Ishikawa (cell line): ENCODE measurements at regions not wholly inside any gene's neighbourhood (a gene's known extent, or its start where the extent isn't known, plus 50 kb on each side); places are given as distances from the start of the nearest gene placed in this dataset.

Experiments
- CEBPB ChIP-seq: IDR thresholded peaks from 2 replicates; pipeline ENCODE4 v1.6.1; 2012
- CREB1 ChIP-seq: IDR thresholded peaks from 2 replicates; pipeline ENCODE4 v1.6.1; 2012; ENCODE audit warnings: low read depth
- EGR1 ChIP-seq: IDR thresholded peaks from 2 replicates; pipeline ENCODE4 v1.6.1; 2012
- EP300 ChIP-seq: IDR thresholded peaks from 2 replicates; pipeline ENCODE4 v1.6.1; 2012; ENCODE audit warnings: borderline replicate concordance
- FOXM1 ChIP-seq: IDR thresholded peaks from 2 replicates; pipeline ENCODE4 v1.6.1; 2012; ENCODE audit warnings: low read depth, borderline replicate concordance
- NFIC ChIP-seq: IDR thresholded peaks from 2 replicates; pipeline ENCODE4 v1.6.1; 2012
- RAD21 ChIP-seq: IDR thresholded peaks from 2 replicates; pipeline ENCODE4 v1.6.1; 2012; ENCODE audit warnings: low read depth
- TAF1 ChIP-seq: IDR thresholded peaks from 2 replicates; pipeline ENCODE4 v1.6.1; 2012; ENCODE audit warnings: low read depth, mild to moderate bottlenecking
- TCF12 ChIP-seq: IDR thresholded peaks from 2 replicates; pipeline ENCODE4 v1.6.1; 2012; ENCODE audit warnings: low read depth
- TEAD4 ChIP-seq: IDR thresholded peaks from 2 replicates; pipeline ENCODE4 v1.6.1; 2012
- YY1 ChIP-seq: IDR thresholded peaks from 2 replicates; pipeline ENCODE4 v1.6.1; 2012; ENCODE audit warnings: low read depth
- ZBTB7A ChIP-seq: IDR thresholded peaks from 2 replicates; pipeline ENCODE4 v1.6.1; 2012; ENCODE audit warnings: low read depth
- TF ChIP-seq, protein P1 (sequence below): IDR thresholded peaks from 2 replicates; pipeline ENCODE4 v1.6.1; 2012
- TF ChIP-seq, protein P2 (sequence below): IDR thresholded peaks from 2 replicates; pipeline ENCODE4 v1.6.1; 2012
- TF ChIP-seq, protein P3 (sequence below): IDR thresholded peaks from 2 replicates; pipeline ENCODE4 v1.6.1; 2012; ENCODE audit warnings: low read depth, mild to moderate bottlenecking

DNA sequence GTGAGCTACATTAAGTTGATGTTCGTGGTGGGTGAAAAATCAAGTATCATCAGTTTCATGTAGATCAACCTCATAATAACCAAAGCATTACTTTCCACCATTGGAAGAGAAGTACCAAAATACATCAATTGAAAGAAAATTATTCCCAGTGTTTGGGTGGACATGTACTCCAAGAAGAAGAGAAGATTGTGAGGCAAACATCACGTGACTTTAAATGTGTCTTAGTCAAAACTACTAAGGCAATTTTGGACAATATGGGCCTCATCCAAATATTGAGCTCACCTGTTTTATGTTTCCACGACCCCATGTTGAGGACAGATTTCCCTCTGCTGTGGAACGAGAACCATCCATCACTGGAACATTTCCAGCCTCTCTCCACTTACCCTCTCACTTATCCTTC, 303.0 kb upstream of the LMCD1 start:
- TF ChIP-seq EGR1 (no peak), NFIC (no peak), YY1 (no peak), TEAD4 (no peak), CEBPB (no peak), EP300 (no peak), FOXM1 (no peak), TAF1 (no peak), RAD21 (no peak)
- TF ChIP-seq, protein P1, sequence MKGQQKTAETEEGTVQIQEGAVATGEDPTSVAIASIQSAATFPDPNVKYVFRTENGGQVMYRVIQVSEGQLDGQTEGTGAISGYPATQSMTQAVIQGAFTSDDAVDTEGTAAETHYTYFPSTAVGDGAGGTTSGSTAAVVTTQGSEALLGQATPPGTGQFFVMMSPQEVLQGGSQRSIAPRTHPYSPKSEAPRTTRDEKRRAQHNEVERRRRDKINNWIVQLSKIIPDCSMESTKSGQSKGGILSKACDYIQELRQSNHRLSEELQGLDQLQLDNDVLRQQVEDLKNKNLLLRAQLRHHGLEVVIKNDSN, result no peak

DNA sequence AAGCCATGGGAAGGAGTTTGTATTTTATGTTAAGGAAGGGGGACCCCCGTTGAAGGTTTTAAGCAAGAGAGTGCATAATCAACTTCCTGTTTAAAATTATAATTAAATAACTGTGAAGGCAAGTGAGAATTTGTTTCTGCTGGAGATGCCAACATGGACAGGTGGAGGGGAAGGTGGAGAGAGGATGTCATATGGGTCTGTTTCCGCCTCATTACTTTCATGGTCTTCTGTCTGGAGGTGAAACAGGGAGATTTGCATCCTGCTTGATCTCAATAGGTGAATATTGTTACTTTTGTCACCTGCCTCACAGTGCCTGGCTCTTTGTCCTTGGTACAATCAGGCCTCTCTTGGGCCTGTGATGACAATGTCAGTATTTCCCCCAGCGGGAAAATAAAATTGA, 300.6 kb upstream of the LMCD1 start:
- no peak for TF ChIP-seq ZBTB7A
- TF ChIP-seq, protein P2, sequence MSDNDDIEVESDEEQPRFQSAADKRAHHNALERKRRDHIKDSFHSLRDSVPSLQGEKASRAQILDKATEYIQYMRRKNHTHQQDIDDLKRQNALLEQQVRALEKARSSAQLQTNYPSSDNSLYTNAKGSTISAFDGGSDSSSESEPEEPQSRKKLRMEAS, result no peak
- no peak for TF ChIP-seq RAD21
- TF ChIP-seq CREB1, result no peak
- TF ChIP-seq FOXM1, result no peak
- no peak for TF ChIP-seq NFIC
- no peak for TF ChIP-seq TEAD4
- TF ChIP-seq TCF12, result no peak
- TF ChIP-seq EP300, result no peak
- TF ChIP-seq EGR1, result no peak
- TF ChIP-seq, protein P3, sequence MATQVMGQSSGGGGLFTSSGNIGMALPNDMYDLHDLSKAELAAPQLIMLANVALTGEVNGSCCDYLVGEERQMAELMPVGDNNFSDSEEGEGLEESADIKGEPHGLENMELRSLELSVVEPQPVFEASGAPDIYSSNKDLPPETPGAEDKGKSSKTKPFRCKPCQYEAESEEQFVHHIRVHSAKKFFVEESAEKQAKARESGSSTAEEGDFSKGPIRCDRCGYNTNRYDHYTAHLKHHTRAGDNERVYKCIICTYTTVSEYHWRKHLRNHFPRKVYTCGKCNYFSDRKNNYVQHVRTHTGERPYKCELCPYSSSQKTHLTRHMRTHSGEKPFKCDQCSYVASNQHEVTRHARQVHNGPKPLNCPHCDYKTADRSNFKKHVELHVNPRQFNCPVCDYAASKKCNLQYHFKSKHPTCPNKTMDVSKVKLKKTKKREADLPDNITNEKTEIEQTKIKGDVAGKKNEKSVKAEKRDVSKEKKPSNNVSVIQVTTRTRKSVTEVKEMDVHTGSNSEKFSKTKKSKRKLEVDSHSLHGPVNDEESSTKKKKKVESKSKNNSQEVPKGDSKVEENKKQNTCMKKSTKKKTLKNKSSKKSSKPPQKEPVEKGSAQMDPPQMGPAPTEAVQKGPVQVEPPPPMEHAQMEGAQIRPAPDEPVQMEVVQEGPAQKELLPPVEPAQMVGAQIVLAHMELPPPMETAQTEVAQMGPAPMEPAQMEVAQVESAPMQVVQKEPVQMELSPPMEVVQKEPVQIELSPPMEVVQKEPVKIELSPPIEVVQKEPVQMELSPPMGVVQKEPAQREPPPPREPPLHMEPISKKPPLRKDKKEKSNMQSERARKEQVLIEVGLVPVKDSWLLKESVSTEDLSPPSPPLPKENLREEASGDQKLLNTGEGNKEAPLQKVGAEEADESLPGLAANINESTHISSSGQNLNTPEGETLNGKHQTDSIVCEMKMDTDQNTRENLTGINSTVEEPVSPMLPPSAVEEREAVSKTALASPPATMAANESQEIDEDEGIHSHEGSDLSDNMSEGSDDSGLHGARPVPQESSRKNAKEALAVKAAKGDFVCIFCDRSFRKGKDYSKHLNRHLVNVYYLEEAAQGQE, result no peak
- TF ChIP-seq, protein P1, result no peak
- TF ChIP-seq CEBPB, result no peak
- TF ChIP-seq YY1, result no peak
- TF ChIP-seq TAF1, result no peak

DNA sequence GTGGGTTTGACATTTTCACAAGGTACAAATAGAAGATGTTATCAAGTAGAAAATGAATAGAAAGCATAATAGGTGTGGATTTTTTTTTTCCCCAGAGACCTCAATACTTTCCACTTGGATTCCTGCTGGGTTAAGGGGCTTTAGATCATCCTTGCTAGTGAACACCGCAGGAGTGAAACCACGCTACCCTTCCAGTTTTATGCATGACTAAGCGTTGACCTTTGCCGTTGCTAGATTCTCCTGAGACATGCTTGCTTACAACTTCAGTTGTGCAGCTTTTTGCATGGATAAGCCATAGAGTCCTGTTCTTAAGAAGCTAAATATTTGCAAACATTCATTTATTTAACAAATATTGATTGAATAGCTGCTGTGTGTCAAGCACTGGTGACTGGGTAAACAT, 299.7 kb upstream of the LMCD1 start:
- no peak for TF ChIP-seq EGR1
- no peak for TF ChIP-seq RAD21
- TF ChIP-seq, protein P3, result no peak
- TF ChIP-seq CREB1, result no peak
- TF ChIP-seq, protein P2, result no peak
- TF ChIP-seq ZBTB7A, result no peak
- TF ChIP-seq TEAD4, result no peak
- no peak for TF ChIP-seq FOXM1
- no peak for TF ChIP-seq YY1
- no peak for TF ChIP-seq EP300
- no peak for TF ChIP-seq TAF1
- no peak for TF ChIP-seq CEBPB
- TF ChIP-seq NFIC, result no peak
- TF ChIP-seq TCF12, result no peak
- TF ChIP-seq, protein P1, result no peak

DNA sequence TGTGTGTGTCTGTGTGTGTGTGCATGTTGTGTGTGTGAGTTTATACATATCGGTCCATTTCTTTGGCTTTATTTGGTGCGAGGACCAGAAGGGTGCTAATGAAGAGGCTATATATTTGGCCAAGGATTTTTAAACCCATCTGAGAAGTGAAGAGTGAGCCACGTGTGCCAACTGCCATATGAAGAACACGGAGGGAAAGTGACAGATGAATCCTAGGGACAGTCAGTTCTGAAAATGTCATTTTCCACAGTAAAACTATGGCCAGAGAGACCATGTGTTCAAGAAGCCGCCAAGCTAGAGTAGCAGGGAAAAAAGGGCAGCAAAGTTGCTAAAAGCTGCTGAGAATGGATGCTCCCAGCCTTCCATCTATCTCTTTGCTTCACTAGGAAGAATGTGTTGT, 297.3 kb upstream of the LMCD1 start:
- TF ChIP-seq NFIC (no peak), EP300 (no peak), ZBTB7A (no peak)

DNA sequence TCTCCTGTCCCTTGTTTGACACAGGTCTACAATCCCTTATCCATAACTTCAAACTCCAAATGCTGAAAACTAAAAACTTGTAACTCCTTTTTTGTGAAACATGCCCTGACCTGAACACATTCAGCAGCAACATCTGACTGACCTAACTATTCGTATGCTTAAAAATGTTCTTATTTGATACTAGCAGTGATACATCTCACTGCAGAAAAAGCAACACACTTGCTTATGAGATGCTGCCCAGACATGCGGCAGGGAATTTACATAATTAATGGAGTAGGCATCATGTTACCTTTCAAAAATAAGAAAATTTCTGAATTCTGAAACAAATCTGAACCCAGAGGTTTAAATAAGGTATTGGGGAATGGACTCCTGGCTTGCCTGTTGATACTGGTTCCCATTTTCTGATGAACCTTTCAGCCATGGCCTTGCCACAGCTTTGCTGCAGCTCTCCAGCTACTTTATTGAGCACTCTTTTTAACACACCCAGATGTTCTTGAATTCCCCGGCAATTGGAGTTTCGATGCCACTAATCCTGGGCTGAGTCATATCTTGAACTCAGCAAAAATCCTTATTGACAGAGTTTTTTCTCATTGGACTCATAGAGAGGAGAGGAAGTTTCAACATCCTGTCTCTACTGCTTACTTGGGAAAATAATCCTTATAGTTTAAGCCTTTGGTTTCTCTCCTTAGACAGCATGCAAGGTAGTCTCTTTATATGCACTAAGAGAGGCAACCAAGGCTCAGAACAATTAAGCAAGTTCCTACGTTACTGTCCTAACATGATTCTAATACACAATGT, 296.6 kb upstream of the LMCD1 start:
- no peak for TF ChIP-seq TAF1
- no peak for TF ChIP-seq NFIC
- no peak for TF ChIP-seq FOXM1
- TF ChIP-seq TCF12, result no peak
- TF ChIP-seq EP300, result no peak
- TF ChIP-seq, protein P2, result no peak
- TF ChIP-seq YY1, result no peak
- TF ChIP-seq RAD21, result no peak
- TF ChIP-seq CEBPB, result no peak
